ENCODE measurements at regions not wholly inside any gene's neighbourhood (a gene's known extent, or its start where the extent isn't known, plus 50 kb on each side); places are given as distances from the start of the nearest gene placed in this dataset.
"Not testable (repeated sequence)": the region's sequence is repeated elsewhere in the genome, so short reads cannot be mapped to it uniquely, and the experiment has no call there.

DNA sequence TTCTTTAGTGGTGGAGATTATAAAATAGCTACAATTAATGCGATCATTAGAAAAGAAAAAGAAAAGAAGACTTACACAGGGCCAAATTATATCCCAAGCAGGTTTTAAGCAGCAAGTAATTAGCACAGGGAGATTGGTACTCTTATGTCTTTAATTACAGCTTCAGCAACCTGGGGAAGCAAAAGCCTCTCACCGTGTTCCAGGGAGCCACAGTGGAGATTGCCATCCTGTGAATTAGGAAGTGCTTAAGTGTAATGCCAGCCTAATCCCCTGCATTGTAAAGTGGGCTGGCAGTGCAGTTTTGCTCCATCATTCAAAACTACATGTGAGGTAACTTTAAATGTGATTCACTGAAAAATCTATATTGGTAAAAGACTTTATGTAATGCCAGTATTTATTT is 533.5 kb upstream of the COBL start:
- Histone ChIP-seq H3K9me3 (ENCODE audit: control insufficient read depth in 1 of 2, low read length in 2 of 2) (peaks cover 0 to 3% of the 10 kb centered on the region in 2 donors), H3K36me3 (ENCODE audit: insufficient read depth, low read length) (no peaks in the 10 kb centered on the region), H3K4me1 (ENCODE audit: insufficient read depth, low read length) (no peaks in the 10 kb centered on the region), H3K27me3 (ENCODE audit: insufficient read depth, low read length) (no peaks in the 10 kb centered on the region), H3K27ac (ENCODE audit: low read depth, low read length) (no peak overlapping the region), H3K4me3 (ENCODE audit: low read length in 2 of 2) (no peak overlapping the region)
- intact Hi-C loops (cut with micrococcal nuclease): no loop called here
- Mint-ChIP-seq H3K27ac (no peak overlapping the region), H3K36me3 (no peaks in the 10 kb centered on the region), H3K4me3 (no peak overlapping the region), H3K27me3 (no peaks in the 10 kb centered on the region), H3K4me1 (no peaks in the 10 kb centered on the region), H3K9me3 (peaks cover 7 to 13% (median 9%) of the 10 kb centered on the region in 8 donors)
- DNase-seq: no peak
- POLR2A ChIA-PET (ENCODE audit: partially characterized antibody): no interaction called here
- CTCF ChIA-PET (ENCODE audit: partially characterized antibody): interaction anchor here (1.1 kb wide), 1 partner anchor 9 kb away, joined by 3 read pairs; no protein-coding TSS in a partner anchor

DNA sequence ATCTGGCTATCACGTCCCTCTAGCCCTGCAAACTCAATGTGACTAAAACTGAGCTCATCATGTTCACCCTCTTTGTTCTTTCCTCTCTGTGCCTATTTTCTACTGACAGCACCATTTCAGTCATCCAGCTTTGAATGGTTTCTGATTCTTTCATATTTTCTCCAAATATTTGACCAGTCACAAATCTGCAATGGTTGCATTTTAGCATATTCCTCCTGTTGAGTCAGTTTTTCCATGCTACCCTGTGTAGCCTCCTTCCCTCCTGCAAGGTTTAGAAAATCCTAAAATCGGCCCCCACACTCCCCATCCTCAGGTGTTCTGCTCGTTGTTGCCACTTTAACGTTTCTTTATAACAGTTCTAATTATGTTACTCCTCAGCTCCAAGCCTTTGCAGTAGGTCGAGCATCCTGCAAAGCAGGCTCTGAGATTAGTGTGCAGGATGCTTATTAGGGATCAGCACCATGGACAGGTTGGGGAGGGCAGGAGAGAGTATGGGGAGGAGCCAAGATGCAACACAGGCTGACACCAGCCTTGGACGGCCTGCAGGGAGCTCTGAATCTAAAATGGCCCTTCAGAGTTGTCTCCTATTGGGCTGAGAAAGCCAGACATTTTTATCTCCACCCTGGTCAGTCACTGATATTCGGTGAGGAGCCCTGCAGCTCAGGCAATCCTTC is 531.0 kb upstream of the COBL start:
- H3K36me3 ChIP-seq (ENCODE audit: insufficient read depth, low read length): no peaks in the 10 kb centered on the region
- intact Hi-C loops (cut with micrococcal nuclease): no loop called here
- H3K9me3 ChIP-seq (ENCODE audit: control insufficient read depth in 1 of 2, low read length in 2 of 2): peaks cover 0 to 3% of the 10 kb centered on the region in 2 donors
- Mint-ChIP-seq H3K4me1 (no peaks in the 10 kb centered on the region), H3K27ac (no peak overlapping the region), H3K9me3 (peaks cover 4 to 15% (median 10%) of the 10 kb centered on the region in 8 donors), H3K27me3 (no peaks in the 10 kb centered on the region), H3K4me3 (no peak overlapping the region), H3K36me3 (no peaks in the 10 kb centered on the region)
- no peaks in the 10 kb centered on the region for H3K27me3 ChIP-seq (ENCODE audit: insufficient read depth, low read length)
- H3K4me1 ChIP-seq (ENCODE audit: insufficient read depth, low read length): no peaks in the 10 kb centered on the region
- CTCF ChIA-PET (ENCODE audit: partially characterized antibody): no interaction called here
- DNase-seq: no peak
- H3K4me3 ChIP-seq (ENCODE audit: low read length in 2 of 2): no peak overlapping the region
- POLR2A ChIA-PET (ENCODE audit: partially characterized antibody): no interaction called here
- no peak overlapping the region for H3K27ac ChIP-seq (ENCODE audit: low read depth, low read length)

DNA sequence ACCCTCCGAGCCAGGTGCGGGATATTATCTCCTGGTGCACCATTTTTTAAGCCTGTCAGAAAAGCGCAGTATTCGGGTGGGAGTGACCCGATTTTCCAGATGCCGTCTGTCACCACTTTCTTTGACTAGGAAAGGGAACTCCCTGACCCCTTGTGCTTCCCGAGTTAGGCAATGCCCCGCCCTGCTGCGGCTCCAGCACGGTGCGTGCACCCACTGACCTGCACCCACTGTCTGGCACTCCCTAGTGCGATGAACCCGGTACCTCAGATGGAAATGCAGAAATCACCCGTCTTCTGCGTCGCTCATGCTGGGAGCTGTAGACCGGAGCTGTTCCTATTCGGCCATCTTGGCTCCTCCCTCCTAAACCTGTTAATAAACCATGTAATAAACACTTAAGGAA is 522.5 kb upstream of the COBL start:
- H3K27ac ChIP-seq (ENCODE audit: low read depth, low read length); H3K4me1 ChIP-seq (ENCODE audit: insufficient read depth, low read length); H3K4me3 Mint-ChIP-seq; DNase-seq; H3K27me3 Mint-ChIP-seq; POLR2A ChIA-PET (ENCODE audit: partially characterized antibody); H3K27ac Mint-ChIP-seq; H3K4me3 ChIP-seq (ENCODE audit: low read length in 2 of 2); CTCF ChIA-PET (ENCODE audit: partially characterized antibody); intact Hi-C loops (cut with micrococcal nuclease); H3K27me3 ChIP-seq (ENCODE audit: insufficient read depth, low read length); H3K36me3 Mint-ChIP-seq; H3K36me3 ChIP-seq (ENCODE audit: insufficient read depth, low read length); H3K4me1 Mint-ChIP-seq; H3K9me3 ChIP-seq (ENCODE audit: control insufficient read depth in 1 of 2, low read length in 2 of 2): not testable (repeated sequence)
- peaks cover 8 to 27% (median 20%) of the 10 kb centered on the region in 8 donors for H3K9me3 Mint-ChIP-seq

DNA sequence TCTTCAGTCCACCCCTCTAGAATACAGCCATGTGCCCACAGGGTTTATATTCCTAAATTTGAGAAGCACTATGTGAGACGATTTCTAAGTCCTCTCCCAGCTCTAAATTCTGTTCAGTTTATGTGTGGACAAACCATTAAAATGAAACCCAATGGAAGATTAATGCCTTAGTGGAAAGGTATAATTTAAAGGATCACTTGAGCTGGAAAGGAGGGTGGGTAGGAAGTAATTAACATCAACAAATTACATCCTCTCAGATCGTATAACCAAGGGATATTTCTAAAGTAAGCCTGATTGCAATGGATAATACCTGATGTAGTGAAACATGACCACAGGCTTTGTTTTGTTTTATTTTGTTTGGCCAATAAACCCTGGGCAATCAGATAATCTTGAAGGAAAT is 511.0 kb upstream of the COBL start:
- Mint-ChIP-seq H3K4me3 (no peak overlapping the region), H3K27ac (no peak overlapping the region), H3K9me3 (peaks cover 5 to 26% (median 12%) of the 10 kb centered on the region in 8 donors), H3K27me3 (no peaks in the 10 kb centered on the region), H3K36me3 (no peaks in the 10 kb centered on the region), H3K4me1 (no peaks in the 10 kb centered on the region)
- no peaks in the 10 kb centered on the region for H3K9me3 ChIP-seq (ENCODE audit: control insufficient read depth in 1 of 2, low read length in 2 of 2)
- H3K27ac ChIP-seq (ENCODE audit: low read depth, low read length): no peak overlapping the region
- intact Hi-C loops (cut with micrococcal nuclease): no loop called here
- H3K27me3 ChIP-seq (ENCODE audit: insufficient read depth, low read length): no peaks in the 10 kb centered on the region
- POLR2A ChIA-PET (ENCODE audit: partially characterized antibody): no interaction called here
- no peak overlapping the region for H3K4me3 ChIP-seq (ENCODE audit: low read length in 2 of 2)
- no peak for DNase-seq
- CTCF ChIA-PET (ENCODE audit: partially characterized antibody): no interaction called here
- no peaks in the 10 kb centered on the region for H3K4me1 ChIP-seq (ENCODE audit: insufficient read depth, low read length)
- no peaks in the 10 kb centered on the region for H3K36me3 ChIP-seq (ENCODE audit: insufficient read depth, low read length)

DNA sequence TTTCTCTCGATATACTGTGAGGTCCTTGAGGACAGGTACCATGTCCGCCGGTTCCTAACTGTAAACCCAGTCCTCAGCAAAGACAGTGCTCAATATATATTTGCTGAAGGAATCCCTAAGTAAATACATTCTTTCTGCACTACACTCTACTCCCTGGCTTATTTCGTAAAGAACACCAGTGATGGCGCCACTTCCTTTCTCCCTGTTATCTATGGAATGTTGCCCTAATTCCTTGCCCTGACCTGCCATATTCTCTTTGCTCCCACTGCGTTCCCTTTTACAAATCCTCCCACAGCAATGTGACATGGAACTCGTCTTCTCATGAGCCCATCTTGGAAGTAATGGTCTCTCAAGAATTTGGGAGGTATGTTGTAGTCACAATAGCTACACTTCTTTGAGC is 507.4 kb upstream of the COBL start:
- CTCF ChIA-PET (ENCODE audit: partially characterized antibody): no interaction called here

DNA sequence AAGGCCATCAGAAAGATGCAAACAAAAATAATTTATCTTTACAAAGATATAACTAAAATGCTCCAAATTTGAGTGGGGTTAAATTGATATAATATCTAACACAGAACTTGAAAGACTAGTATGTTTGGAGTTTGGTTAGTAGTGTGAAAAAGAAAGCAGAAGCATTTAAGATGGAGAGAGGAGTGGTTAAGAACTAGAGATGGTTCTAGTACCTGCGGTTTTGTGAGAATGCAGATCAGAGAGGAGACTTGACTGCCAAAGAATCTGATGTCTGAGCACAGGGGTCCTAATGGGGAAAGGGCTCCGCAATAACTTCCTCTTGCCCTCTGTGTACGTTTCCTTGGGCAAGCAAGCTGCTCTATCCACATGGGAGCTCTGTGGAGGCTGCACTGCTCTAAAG is 506.8 kb upstream of the COBL start:
- Mint-ChIP-seq H3K27me3 (peaks cover 0 to 2% of the 10 kb centered on the region in 2 donors), H3K27ac (no peak overlapping the region)
- intact Hi-C loops (cut with micrococcal nuclease): no loop called here

More for the DNA sequence above, 507.4 kb upstream of the COBL start:
- no peaks in the 10 kb centered on the region for H3K4me1 ChIP-seq (ENCODE audit: insufficient read depth, low read length)
- POLR2A ChIA-PET (ENCODE audit: partially characterized antibody): no interaction called here
- no peaks in the 10 kb centered on the region for H3K27me3 ChIP-seq (ENCODE audit: insufficient read depth, low read length)
- H3K4me3 ChIP-seq (ENCODE audit: low read length in 2 of 2): no peak overlapping the region
- H3K36me3 ChIP-seq (ENCODE audit: insufficient read depth, low read length): no peaks in the 10 kb centered on the region
- no peak for DNase-seq
- Mint-ChIP-seq H3K36me3 (no peaks in the 10 kb centered on the region), H3K4me1 (no peaks in the 10 kb centered on the region), H3K9me3 (peaks cover 4 to 14% (median 6%) of the 10 kb centered on the region in 8 donors), H3K4me3 (no peak overlapping the region), H3K27ac (no peak overlapping the region), H3K27me3 (peaks cover 0 to 2% of the 10 kb centered on the region in 2 donors)
- no peaks in the 10 kb centered on the region for H3K9me3 ChIP-seq (ENCODE audit: control insufficient read depth in 1 of 2, low read length in 2 of 2)
- no peak overlapping the region for H3K27ac ChIP-seq (ENCODE audit: low read depth, low read length)
- intact Hi-C loops (cut with micrococcal nuclease): no loop called here

DNA sequence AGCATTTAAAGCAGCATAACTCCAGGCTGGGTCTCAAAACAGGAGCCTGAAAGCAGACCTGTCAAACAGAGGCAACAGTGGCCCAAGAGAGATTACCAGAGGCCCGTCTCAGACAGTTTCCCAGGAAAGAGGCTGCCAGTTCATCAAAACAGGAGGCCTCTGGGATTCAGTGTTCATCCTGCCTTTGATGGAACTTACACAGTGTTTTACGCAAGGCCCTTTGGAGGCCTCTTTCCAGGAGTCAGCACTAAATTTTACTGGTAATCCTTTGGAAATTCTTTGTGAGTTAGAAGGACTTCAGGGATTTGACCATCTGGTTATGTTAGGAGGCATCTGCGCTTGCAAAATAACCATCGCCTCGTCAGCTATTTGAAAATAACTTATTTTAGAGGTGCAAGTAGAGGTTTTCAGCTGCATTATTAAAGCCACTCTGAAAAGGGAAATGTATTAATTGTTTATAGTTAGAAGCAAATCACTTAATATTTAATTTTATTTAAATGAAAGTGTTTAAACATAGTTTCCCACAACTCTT is 501.2 kb upstream of the COBL start:
- no peaks in the 10 kb centered on the region for H3K4me1 ChIP-seq (ENCODE audit: insufficient read depth, low read length)
- no peak overlapping the region for H3K4me3 ChIP-seq (ENCODE audit: low read length in 2 of 2)
- H3K27ac ChIP-seq (ENCODE audit: low read depth, low read length): no peak overlapping the region
- Mint-ChIP-seq H3K4me1 (no peaks in the 10 kb centered on the region), H3K27ac (no peak overlapping the region), H3K9me3 (peaks cover 4 to 17% (median 9%) of the 10 kb centered on the region in 8 donors), H3K27me3 (peaks cover 0 to 2% of the 10 kb centered on the region in 2 donors), H3K4me3 (no peak overlapping the region), H3K36me3 (no peaks in the 10 kb centered on the region)
- POLR2A ChIA-PET (ENCODE audit: partially characterized antibody): no interaction called here
- CTCF ChIA-PET (ENCODE audit: partially characterized antibody): no interaction called here
- intact Hi-C loops (cut with micrococcal nuclease): no loop called here
- H3K36me3 ChIP-seq (ENCODE audit: insufficient read depth, low read length): no peaks in the 10 kb centered on the region
- H3K9me3 ChIP-seq (ENCODE audit: control insufficient read depth in 1 of 2, low read length in 2 of 2): no peaks in the 10 kb centered on the region
- no peak for DNase-seq
- no peaks in the 10 kb centered on the region for H3K27me3 ChIP-seq (ENCODE audit: insufficient read depth, low read length)

More for the DNA sequence above, 506.8 kb upstream of the COBL start:
- H3K9me3 ChIP-seq (ENCODE audit: control insufficient read depth in 1 of 2, low read length in 2 of 2): no peaks in the 10 kb centered on the region
- Mint-ChIP-seq H3K4me1 (no peaks in the 10 kb centered on the region), H3K36me3 (no peaks in the 10 kb centered on the region), H3K9me3 (peaks cover 5 to 15% (median 7%) of the 10 kb centered on the region in 8 donors), H3K4me3 (no peak overlapping the region)
- no peak for DNase-seq
- no peaks in the 10 kb centered on the region for H3K36me3 ChIP-seq (ENCODE audit: insufficient read depth, low read length)
- H3K27ac ChIP-seq (ENCODE audit: low read depth, low read length): no peak overlapping the region
- H3K4me1 ChIP-seq (ENCODE audit: insufficient read depth, low read length): no peaks in the 10 kb centered on the region
- H3K4me3 ChIP-seq (ENCODE audit: low read length in 2 of 2): no peak overlapping the region
- ChIA-PET POLR2A (ENCODE audit: partially characterized antibody) (no interaction called here), CTCF (ENCODE audit: partially characterized antibody) (no interaction called here)
- no peaks in the 10 kb centered on the region for H3K27me3 ChIP-seq (ENCODE audit: insufficient read depth, low read length)

Data from CD4-positive, alpha-beta memory T cell (primary cell).